GM23338 (cell line): ENCODE measurements at regions not wholly inside any gene's neighbourhood (a gene's known extent, or its start where the extent isn't known, plus 50 kb on each side); places are given as distances from the start of the nearest gene placed in this dataset.

Experiments used
- ATAC-seq: fragments of 200-7000 bp; cut with Tn5 transposase; 3 replicates; pipeline ENCODE4 v1.9.1; 2020
- DNase-seq: peaks from one replicate; pipeline ENCODE4 v3.0.0-alpha.2; 2015; ENCODE audit warnings: low spot score
- H2AFZ ChIP-seq: fragments of 200-600 bp; sonication (generic); 2 replicates; pipeline ENCODE4 v1.8.0; 2016; ENCODE audit warnings: antibody characterized with exemption, mild to moderate bottlenecking, moderate library complexity
- H3F3A ChIP-seq: fragments of 200-600 bp; sonication (generic); replicated peaks from 2 replicates; pipeline ENCODE4 v1.8.0; 2017; ENCODE audit warnings: antibody characterized with exemption, mixed run types, low read depth
- H3K27ac ChIP-seq: fragments of 200-600 bp; sonication (generic); 2 replicates; pipeline ENCODE4 v1.6.1; 2016; ENCODE audit warnings: low read depth
- H3K27me3 ChIP-seq: fragments of 200-600 bp; sonication (generic); 2 replicates; pipeline ENCODE4 v1.8.0; 2016; ENCODE audit warnings: mild to moderate bottlenecking, mixed run types, moderate library complexity; ENCODE audit not compliant: insufficient read depth
- H3K36me3 ChIP-seq: fragments of 200-600 bp; sonication (generic); 2 replicates; pipeline ENCODE4 v1.8.0; 2016; ENCODE audit warnings: mild to moderate bottlenecking; ENCODE audit not compliant: insufficient read depth
- H3K4me1 ChIP-seq: fragments of 200-600 bp; sonication (generic); 2 replicates; pipeline ENCODE4 v1.8.0; 2016; ENCODE audit warnings: mild to moderate bottlenecking, moderate library complexity; ENCODE audit not compliant: insufficient read depth
- H3K4me2 ChIP-seq: fragments of 200-600 bp; sonication (generic); 2 replicates; pipeline ENCODE4 v1.7.1; 2017; ENCODE audit warnings: mixed run types
- H3K4me3 ChIP-seq: fragments of 200-600 bp; sonication (generic); 2 replicates; pipeline ENCODE4 v1.6.1; 2016; ENCODE audit warnings: mixed run types
- H3K79me2 ChIP-seq: fragments of 200-600 bp; sonication (generic); replicated peaks from 2 replicates; pipeline ENCODE4 v1.8.0; 2017; ENCODE audit warnings: mild to moderate bottlenecking; ENCODE audit not compliant: insufficient read depth
- H3K9me2 ChIP-seq: fragments of 200-600 bp; sonication (generic); 2 replicates; pipeline ENCODE4 v1.8.0; 2017; ENCODE audit not compliant: insufficient read depth
- H4K20me1 ChIP-seq: fragments of 200-600 bp; sonication (generic); replicated peaks from 2 replicates; pipeline ENCODE4 v1.8.0; 2017; ENCODE audit warnings: mild to moderate bottlenecking; ENCODE audit not compliant: insufficient read depth
- H3K27ac Mint-ChIP-seq: 2 replicates; pipeline ENCODE4 v1.8.0; 2020; ENCODE audit warnings: inconsistent platforms, mild to moderate bottlenecking, moderate library complexity, mixed read lengths
- H3K27me3 Mint-ChIP-seq: 3 replicates; pipeline ENCODE4 v1.8.0; 2022; ENCODE audit warnings: low read depth, mild to moderate bottlenecking, moderate library complexity, mixed read lengths, inconsistent platforms; ENCODE audit not compliant: insufficient read depth, poor library complexity
- H3K36me3 Mint-ChIP-seq: 3 replicates; pipeline ENCODE4 v1.8.0; 2021; ENCODE audit warnings: low read depth, mild to moderate bottlenecking, inconsistent platforms, moderate library complexity, mixed read lengths
- H3K4me1 Mint-ChIP-seq: 3 replicates; pipeline ENCODE4 v1.8.0; 2020; ENCODE audit warnings: mild to moderate bottlenecking, inconsistent platforms, mixed read lengths
- H3K4me3 Mint-ChIP-seq: 3 replicates; pipeline ENCODE4 v1.8.0; 2021; ENCODE audit warnings: moderate library complexity, mild to moderate bottlenecking, inconsistent platforms, mixed read lengths
- H3K9me3 Mint-ChIP-seq: 3 replicates; pipeline ENCODE4 v1.8.0; 2020; ENCODE audit warnings: moderate library complexity, mild to moderate bottlenecking, inconsistent platforms, mixed read lengths
- EZH2 ChIP-seq: fragments of 200-600 bp; sonication (generic); IDR thresholded peaks from one replicate; pipeline ENCODE4 v1.8.0; 2017; ENCODE audit warnings: antibody characterized with exemption, mild to moderate bottlenecking, low read depth; ENCODE audit not compliant: unreplicated experiment
- POLR2AphosphoS5 ChIP-seq: IDR thresholded peaks from 2 replicates; pipeline ENCODE4 v1.6.1; 2016; ENCODE audit warnings: antibody characterized with exemption, low read depth
- REST ChIP-seq: IDR thresholded peaks from one replicate; pipeline ENCODE4 v1.6.1; 2018; ENCODE audit warnings: antibody characterized with exemption; ENCODE audit not compliant: unreplicated experiment
- TF ChIP-seq, protein P1 (sequence below): fragments of 250-450 bp; sonication (Bioruptor Pico); IDR thresholded peaks from 2 replicates; pipeline ENCODE4 v1.5.0; 2020; ENCODE audit warnings: mild to moderate bottlenecking, moderate library complexity

DNA sequence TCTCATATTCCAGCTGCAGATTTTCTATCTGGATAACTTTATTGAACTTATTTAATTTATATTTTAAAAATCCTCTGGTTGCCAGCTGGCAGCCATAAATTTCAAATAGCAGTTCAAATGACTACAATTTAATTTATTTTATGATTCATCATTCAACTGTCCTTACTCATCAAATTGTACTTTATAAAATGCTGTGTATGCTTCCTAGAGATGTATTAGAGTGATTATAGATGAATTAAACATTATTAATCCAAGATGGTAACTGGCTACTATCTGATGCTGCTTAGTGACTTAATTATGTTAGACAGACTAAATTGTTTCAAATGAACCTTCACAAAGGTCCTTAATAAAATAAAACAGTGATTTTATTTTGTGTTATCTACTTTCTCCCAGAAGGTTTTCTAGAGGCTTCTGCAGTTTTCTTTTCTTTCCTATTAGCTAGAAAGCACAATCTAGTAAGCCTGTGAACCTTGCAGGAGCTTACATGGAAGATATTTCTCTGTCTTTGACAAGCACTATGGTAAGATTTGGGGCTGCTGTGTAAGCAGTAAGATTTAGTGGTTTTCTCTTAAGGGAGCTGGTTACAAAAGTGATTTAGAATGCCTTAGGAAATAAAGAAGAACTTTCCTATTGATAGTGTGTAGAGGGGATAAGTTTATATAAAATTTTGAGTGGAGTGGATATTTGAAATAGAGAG lies 322.3 kb downstream of the FSIP2 start:
- no peaks in the 10 kb centered on the region; the same call in 1 of the 2 replicates for H3K9me2 ChIP-seq
- Mint-ChIP-seq H3K4me1 (peaks cover 10% of the 10 kb centered on the region; the same call in 2 of the 3 replicates), H3K27ac (no peak overlapping the region; the same call in 1 of the 2 replicates), H3K27me3 (no peaks in the 10 kb centered on the region), H3K36me3 (no peaks in the 10 kb centered on the region), H3K9me3 (no peaks in the 10 kb centered on the region), H3K4me3 (no peak overlapping the region)
- TF ChIP-seq REST (no peak), POLR2AphosphoS5 (no peak), EZH2 (no peak)
- TF ChIP-seq, protein P1, sequence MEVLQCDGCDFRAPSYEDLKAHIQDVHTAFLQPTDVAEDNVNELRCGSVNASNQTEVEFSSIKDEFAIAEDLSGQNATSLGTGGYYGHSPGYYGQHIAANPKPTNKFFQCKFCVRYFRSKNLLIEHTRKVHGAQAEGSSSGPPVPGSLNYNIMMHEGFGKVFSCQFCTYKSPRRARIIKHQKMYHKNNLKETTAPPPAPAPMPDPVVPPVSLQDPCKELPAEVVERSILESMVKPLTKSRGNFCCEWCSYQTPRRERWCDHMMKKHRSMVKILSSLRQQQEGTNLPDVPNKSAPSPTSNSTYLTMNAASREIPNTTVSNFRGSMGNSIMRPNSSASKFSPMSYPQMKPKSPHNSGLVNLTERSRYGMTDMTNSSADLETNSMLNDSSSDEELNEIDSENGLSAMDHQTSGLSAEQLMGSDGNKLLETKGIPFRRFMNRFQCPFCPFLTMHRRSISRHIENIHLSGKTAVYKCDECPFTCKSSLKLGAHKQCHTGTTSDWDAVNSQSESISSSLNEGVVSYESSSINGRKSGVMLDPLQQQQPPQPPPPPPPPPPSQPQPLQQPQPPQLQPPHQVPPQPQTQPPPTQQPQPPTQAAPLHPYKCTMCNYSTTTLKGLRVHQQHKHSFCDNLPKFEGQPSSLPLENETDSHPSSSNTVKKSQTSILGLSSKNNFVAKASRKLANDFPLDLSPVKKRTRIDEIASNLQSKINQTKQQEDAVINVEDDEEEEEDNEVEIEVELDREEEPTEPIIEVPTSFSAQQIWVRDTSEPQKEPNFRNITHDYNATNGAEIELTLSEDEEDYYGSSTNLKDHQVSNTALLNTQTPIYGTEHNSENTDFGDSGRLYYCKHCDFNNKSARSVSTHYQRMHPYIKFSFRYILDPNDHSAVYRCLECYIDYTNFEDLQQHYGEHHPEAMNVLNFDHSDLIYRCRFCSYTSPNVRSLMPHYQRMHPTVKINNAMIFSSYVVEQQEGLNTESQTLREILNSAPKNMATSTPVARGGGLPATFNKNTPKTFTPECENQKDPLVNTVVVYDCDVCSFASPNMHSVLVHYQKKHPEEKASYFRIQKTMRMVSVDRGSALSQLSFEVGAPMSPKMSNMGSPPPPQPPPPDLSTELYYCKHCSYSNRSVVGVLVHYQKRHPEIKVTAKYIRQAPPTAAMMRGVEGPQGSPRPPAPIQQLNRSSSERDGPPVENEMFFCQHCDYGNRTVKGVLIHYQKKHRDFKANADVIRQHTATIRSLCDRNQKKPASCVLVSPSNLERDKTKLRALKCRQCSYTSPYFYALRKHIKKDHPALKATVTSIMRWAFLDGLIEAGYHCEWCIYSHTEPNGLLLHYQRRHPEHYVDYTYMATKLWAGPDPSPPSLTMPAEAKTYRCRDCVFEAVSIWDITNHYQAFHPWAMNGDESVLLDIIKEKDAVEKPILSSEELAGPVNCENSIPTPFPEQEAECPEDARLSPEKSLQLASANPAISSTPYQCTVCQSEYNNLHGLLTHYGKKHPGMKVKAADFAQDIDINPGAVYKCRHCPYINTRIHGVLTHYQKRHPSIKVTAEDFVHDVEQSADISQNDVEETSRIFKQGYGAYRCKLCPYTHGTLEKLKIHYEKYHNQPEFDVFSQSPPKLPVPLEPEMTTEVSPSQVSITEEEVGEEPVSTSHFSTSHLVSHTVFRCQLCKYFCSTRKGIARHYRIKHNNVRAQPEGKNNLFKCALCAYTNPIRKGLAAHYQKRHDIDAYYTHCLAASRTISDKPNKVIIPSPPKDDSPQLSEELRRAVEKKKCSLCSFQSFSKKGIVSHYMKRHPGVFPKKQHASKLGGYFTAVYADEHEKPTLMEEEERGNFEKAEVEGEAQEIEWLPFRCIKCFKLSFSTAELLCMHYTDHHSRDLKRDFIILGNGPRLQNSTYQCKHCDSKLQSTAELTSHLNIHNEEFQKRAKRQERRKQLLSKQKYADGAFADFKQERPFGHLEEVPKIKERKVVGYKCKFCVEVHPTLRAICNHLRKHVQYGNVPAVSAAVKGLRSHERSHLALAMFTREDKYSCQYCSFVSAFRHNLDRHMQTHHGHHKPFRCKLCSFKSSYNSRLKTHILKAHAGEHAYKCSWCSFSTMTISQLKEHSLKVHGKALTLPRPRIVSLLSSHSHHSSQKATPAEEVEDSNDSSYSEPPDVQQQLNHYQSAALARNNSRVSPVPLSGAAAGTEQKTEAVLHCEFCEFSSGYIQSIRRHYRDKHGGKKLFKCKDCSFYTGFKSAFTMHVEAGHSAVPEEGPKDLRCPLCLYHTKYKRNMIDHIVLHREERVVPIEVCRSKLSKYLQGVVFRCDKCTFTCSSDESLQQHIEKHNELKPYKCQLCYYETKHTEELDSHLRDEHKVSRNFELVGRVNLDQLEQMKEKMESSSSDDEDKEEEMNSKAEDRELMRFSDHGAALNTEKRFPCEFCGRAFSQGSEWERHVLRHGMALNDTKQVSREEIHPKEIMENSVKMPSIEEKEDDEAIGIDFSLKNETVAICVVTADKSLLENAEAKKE, result no peak
- H3K4me2 ChIP-seq, result no peak overlapping the region
- no peaks in the 10 kb centered on the region for H3F3A ChIP-seq
- H3K36me3 ChIP-seq, result no peaks in the 10 kb centered on the region
- H3K27ac ChIP-seq, result no peak overlapping the region
- H3K4me1 ChIP-seq, result peaks cover 14% of the 10 kb centered on the region
- no peak for ATAC-seq
- H3K79me2 ChIP-seq, result no peaks in the 10 kb centered on the region
- H2AFZ ChIP-seq, result no peak overlapping the region
- DNase-seq, result no peak
- H3K4me3 ChIP-seq, result no peak overlapping the region
- no peaks in the 10 kb centered on the region for H3K27me3 ChIP-seq
- no peaks in the 10 kb centered on the region for H4K20me1 ChIP-seq
